ENCODE measurements at regions not wholly inside any gene's neighbourhood (a gene's known extent, or its start where the extent isn't known, plus 50 kb on each side); places are given as distances from the start of the nearest gene placed in this dataset.

- no peaks in the 10 kb centered on the region for H3K9me3 ChIP-seq
- H3K4me1 ChIP-seq, result no peaks in the 10 kb centered on the region
- TF ChIP-seq CTCF (IDR thresholded peaks at IDR 0.05; ENCODE audit: low read depth, low read length), result peak; percentile 25; the same call in 1 of the 2 replicates
- DNase-seq, result no peak
- H3K27me3 ChIP-seq, result peaks cover 53% of the 10 kb centered on the region
- H3K4me3 ChIP-seq (ENCODE audit: low read depth, low read length), result no peak overlapping the region
- H3K36me3 ChIP-seq, result no peaks in the 10 kb centered on the region
These were observed 52.1 kb downstream of the MPP7 start for GRCh38 chr10:28250782-28251181.

DNA sequence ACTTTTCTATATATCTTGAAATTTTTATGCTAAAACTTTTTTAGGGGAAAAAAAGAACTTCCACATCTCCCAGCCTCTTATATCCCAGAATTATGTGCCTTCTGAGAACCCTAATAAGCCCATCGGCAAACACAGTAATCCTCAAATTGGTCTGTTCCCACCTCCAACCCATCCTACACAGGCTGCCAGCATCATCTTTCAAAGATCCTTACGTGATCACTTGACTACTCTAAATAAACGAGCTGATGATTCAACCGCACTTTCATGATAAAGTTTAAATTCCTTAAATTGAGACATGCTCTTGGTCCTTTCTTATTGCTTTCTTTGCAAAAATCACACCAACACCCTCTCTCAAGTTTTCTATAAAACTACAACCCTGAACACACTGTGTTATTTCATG, 52.5 kb downstream of the MPP7 start:
- no peaks in the 10 kb centered on the region for H3K4me1 ChIP-seq
- no peaks in the 10 kb centered on the region for H3K9me3 ChIP-seq
- TF ChIP-seq CTCF (IDR thresholded peaks at IDR 0.05; ENCODE audit: low read depth, low read length), result no peak
- H3K36me3 ChIP-seq, result no peaks in the 10 kb centered on the region
- H3K4me3 ChIP-seq (ENCODE audit: low read depth, low read length), result no peak overlapping the region
- no peak for DNase-seq
- peaks cover 49% of the 10 kb centered on the region for H3K27me3 ChIP-seq

GRCh38 chr10:28249512-28249911, 53.4 kb downstream of the MPP7 start:
- Histone ChIP-seq H3K9me3 (no peaks in the 10 kb centered on the region), H3K36me3 (no peaks in the 10 kb centered on the region), H3K27me3 (peaks cover 49% of the 10 kb centered on the region), H3K4me3 (ENCODE audit: low read depth, low read length) (no peak overlapping the region), H3K4me1 (no peaks in the 10 kb centered on the region)
- no peak for DNase-seq
- no peak for TF ChIP-seq CTCF (IDR thresholded peaks at IDR 0.05; ENCODE audit: low read depth, low read length)

GRCh38 chr10:28248092-28248491, 54.8 kb downstream of the MPP7 start:
- Histone ChIP-seq H3K9me3 (no peaks in the 10 kb centered on the region), H3K36me3 (no peaks in the 10 kb centered on the region), H3K4me1 (no peaks in the 10 kb centered on the region), H3K4me3 (ENCODE audit: low read depth, low read length) (no peak overlapping the region), H3K27me3 (peaks cover 42% of the 10 kb centered on the region)
- no peak for DNase-seq
- TF ChIP-seq CTCF (IDR thresholded peaks at IDR 0.05; ENCODE audit: low read depth, low read length), result no peak

DNA sequence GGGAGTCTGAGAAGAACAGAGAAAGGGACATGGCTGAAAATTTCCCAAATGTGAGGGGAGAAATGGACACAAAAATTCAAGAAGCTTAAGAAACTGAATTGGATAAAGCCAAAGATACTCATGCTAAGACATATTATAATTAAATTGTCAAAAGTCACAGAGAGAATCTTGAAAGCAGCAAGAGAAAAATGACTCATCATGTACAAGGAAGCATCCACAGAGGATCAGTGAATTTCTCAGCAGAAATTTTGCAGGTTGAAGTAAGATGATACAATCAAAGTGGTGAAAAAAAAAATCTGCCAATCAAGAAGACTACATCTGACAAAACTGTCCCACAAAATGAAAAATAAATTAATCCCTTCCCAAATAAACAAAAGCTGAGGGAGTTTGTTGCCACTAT, 56.8 kb downstream of the MPP7 start:
- Histone ChIP-seq H3K4me1 (no peaks in the 10 kb centered on the region), H3K27me3 (peaks cover 29% of the 10 kb centered on the region), H3K36me3 (no peaks in the 10 kb centered on the region), H3K4me3 (ENCODE audit: low read depth, low read length) (no peak overlapping the region), H3K9me3 (no peaks in the 10 kb centered on the region)
- no peak for TF ChIP-seq CTCF (IDR thresholded peaks at IDR 0.05; ENCODE audit: low read depth, low read length)
- no peak for DNase-seq

GRCh38 chr10:28243923-28244322, 58.9 kb downstream of the MPP7 start:
- H3K36me3 ChIP-seq, result no peaks in the 10 kb centered on the region
- no peak for DNase-seq
- no peak overlapping the region for H3K4me3 ChIP-seq (ENCODE audit: low read depth, low read length)
- H3K27me3 ChIP-seq, result peaks cover 29% of the 10 kb centered on the region
- no peak for TF ChIP-seq CTCF (IDR thresholded peaks at IDR 0.05; ENCODE audit: low read depth, low read length)
- no peaks in the 10 kb centered on the region for H3K9me3 ChIP-seq
- H3K4me1 ChIP-seq, result no peaks in the 10 kb centered on the region

Data from BE2C (cell line).